Gastroesophageal sphincter (tissue), 4 donors: ENCODE measurements at regions not wholly inside any gene's neighbourhood (a gene's known extent, or its start where the extent isn't known, plus 50 kb on each side); places are given as distances from the start of the nearest gene placed in this dataset.

ENCODE experiments used
- ATAC-seq: fragments of 150-250 bp; one replicate; pipeline ENCODE4 v1.9.1; 2016; ENCODE audit warnings: mild to moderate bottlenecking, moderate library complexity
- H3K27ac ChIP-seq, 4 donors: fragments of 200-600 bp; sonication (generic) in 3 of 4; 1 replicate in 3 of 4; 2 replicates in 1 of 4; pipeline ENCODE4 v1.5.1; 2016 to 2019
- H3K27me3 ChIP-seq: fragments of 200-600 bp; sonication (generic); one replicate; pipeline ENCODE4 v1.5.1; 2019
- H3K36me3 ChIP-seq, 2 donors: fragments of 200-600 bp; sonication (generic); one replicate each; pipeline ENCODE4 v1.5.1; 2019; ENCODE audit warnings: control low read depth in 1 of 2
- H3K4me1 ChIP-seq, 3 donors: fragments of 200-600 bp; sonication (generic); 1 replicate in 2 of 3; 2 replicates in 1 of 3; pipeline ENCODE4 v1.5.1; 2016 to 2019; ENCODE audit warnings: control low read depth in 2 of 3
- H3K4me3 ChIP-seq, 2 donors: fragments of 200-600 bp; sonication (generic); one replicate each; pipeline ENCODE4 v1.5.1; 2019; ENCODE audit warnings: mild to moderate bottlenecking in 1 of 2, moderate library complexity in 1 of 2
- H3K9me3 ChIP-seq, 3 donors: fragments of 200-600 bp; sonication (generic); one replicate each; pipeline ENCODE4 v1.5.1; 2017 to 2019; ENCODE audit warnings: control low read depth in 2 of 3
- CTCF ChIP-seq, 4 experiments: fragments of 200-600 bp in 2 of 4; fragments of 450-650 bp in 2 of 4; sonication (generic) in 1 of 4; IDR thresholded peaks; one replicate each; pipeline ENCODE4 v1.5.1; 2017 to 2019; ENCODE audit warnings: antibody characterized with exemption in 4 of 4, mild to moderate bottlenecking in 2 of 4, moderate library complexity in 2 of 4
- EP300 ChIP-seq: sonication (generic); formaldehyde crosslinking; IDR thresholded peaks from one replicate; pipeline ENCODE4 v1.6.1; 2017; ENCODE audit warnings: antibody characterized with exemption, mild to moderate bottlenecking
- POLR2A ChIP-seq, 2 donors: fragments of 450-650 bp; IDR thresholded peaks; one replicate each; pipeline ENCODE4 v1.6.1; 2017; ENCODE audit warnings: antibody characterized with exemption in 2 of 2, mild to moderate bottlenecking in 2 of 2, moderate library complexity in 1 of 2
- POLR2AphosphoS5 ChIP-seq: sonication (generic); formaldehyde crosslinking; IDR thresholded peaks from one replicate; pipeline ENCODE4 v1.6.1; 2017; ENCODE audit warnings: antibody characterized with exemption
- WGBS, 2 donors: methylation state at CpG; one replicate each; pipeline ENCODE4 v1.1.5; 2018; ENCODE audit warnings: low coverage in 1 of 2; 5-methylcytosine and 5-hydroxymethylcytosine counted together

GRCh38 chr12:3348055-3348454 lies 142.9 kb upstream of the PRMT8 start:
- Histone ChIP-seq H3K4me3 (no peak overlapping the region), H3K4me1 (no peaks in the 10 kb centered on the region), H3K27ac (no peak overlapping the region), H3K9me3 (peaks cover 0 to 11% (median 0%) of the 10 kb centered on the region in 3 donors), H3K27me3 (peaks cover 49% of the 10 kb centered on the region), H3K36me3 (no peaks in the 10 kb centered on the region)
- TF ChIP-seq POLR2AphosphoS5, result no peak
- no peak for TF ChIP-seq POLR2A (IDR thresholded peaks at IDR 0.05)
- TF ChIP-seq EP300, result no peak
- TF ChIP-seq CTCF (IDR thresholded peaks at IDR 0.05), result no peak
- 89 to 92% methylated on average over 2 to 3 of the region's 5 CpGs for WGBS, 2 donors
- no peak for ATAC-seq

GRCh38 chr12:3350432-3350831 lies 140.6 kb upstream of the PRMT8 start:
- H3K9me3 ChIP-seq, result peaks cover 0 to 11% (median 0%) of the 10 kb centered on the region in 3 donors

GRCh38 chr12:3351731-3352130 lies 139.3 kb upstream of the PRMT8 start:
- Histone ChIP-seq H3K27ac (no peak overlapping the region), H3K4me1 (no peaks in the 10 kb centered on the region), H3K27me3 (peaks cover 58% of the 10 kb centered on the region), H3K9me3 (peaks cover 0 to 11% (median 0%) of the 10 kb centered on the region in 3 donors), H3K36me3 (no peaks in the 10 kb centered on the region), H3K4me3 (no peak overlapping the region)
- TF ChIP-seq CTCF (IDR thresholded peaks at IDR 0.05) (no peak), POLR2AphosphoS5 (no peak), EP300 (no peak), POLR2A (IDR thresholded peaks at IDR 0.05) (no peak)
- 79 to 89% methylated on average over 3 to 4 of the region's 4 CpGs for WGBS, 2 donors
- no peak for ATAC-seq

More at GRCh38 chr12:3350432-3350831, 140.6 kb upstream of the PRMT8 start:
- ATAC-seq, result no peak
- H3K27me3 ChIP-seq, result peaks cover 57% of the 10 kb centered on the region
- no peaks in the 10 kb centered on the region for H3K36me3 ChIP-seq
- H3K27ac ChIP-seq, result no peak overlapping the region
- H3K4me3 ChIP-seq, result no peak overlapping the region
- no peaks in the 10 kb centered on the region for H3K4me1 ChIP-seq
- WGBS, 2 donors, result 80 to 87% methylated on average over 2 to 3 of the region's 4 CpGs
- TF ChIP-seq POLR2A (IDR thresholded peaks at IDR 0.05) (no peak), EP300 (no peak), POLR2AphosphoS5 (no peak), CTCF (IDR thresholded peaks at IDR 0.05) (no peak)

GRCh38 chr12:3352230-3352629 lies 138.8 kb upstream of the PRMT8 start:
- TF ChIP-seq POLR2AphosphoS5 (no peak), POLR2A (IDR thresholded peaks at IDR 0.05) (no peak), CTCF (IDR thresholded peaks at IDR 0.05) (no peak), EP300 (no peak)
- no peak for ATAC-seq
- WGBS, 2 donors, result 71 to 81% methylated on average over 5 to 6 of the region's 6 CpGs

GRCh38 chr12:3353621-3354020 lies 137.4 kb upstream of the PRMT8 start:
- Histone ChIP-seq H3K36me3 (no peaks in the 10 kb centered on the region), H3K27me3 (peaks cover 46% of the 10 kb centered on the region), H3K4me1 (no peaks in the 10 kb centered on the region), H3K4me3 (no peak overlapping the region), H3K9me3 (peaks cover 0 to 11% (median 0%) of the 10 kb centered on the region in 3 donors), H3K27ac (no peak overlapping the region)
- ATAC-seq, result no peak
- TF ChIP-seq EP300 (no peak), CTCF (IDR thresholded peaks at IDR 0.05) (no peak), POLR2AphosphoS5 (no peak), POLR2A (IDR thresholded peaks at IDR 0.05) (no peak)
- WGBS, 2 donors, result 77 to 93% methylated on average over 5 to 9 of the region's 9 CpGs

More at GRCh38 chr12:3352230-3352629, 138.8 kb upstream of the PRMT8 start:
- H3K27me3 ChIP-seq, result peaks cover 58% of the 10 kb centered on the region
- H3K9me3 ChIP-seq, result peaks cover 0 to 11% (median 0%) of the 10 kb centered on the region in 3 donors
- H3K36me3 ChIP-seq, result no peaks in the 10 kb centered on the region
- H3K27ac ChIP-seq, result no peak overlapping the region
- H3K4me1 ChIP-seq, result no peaks in the 10 kb centered on the region
- no peak overlapping the region for H3K4me3 ChIP-seq
